Smooth muscle cell (in vitro differentiated cells): ENCODE measurements at regions not wholly inside any gene's neighbourhood (a gene's known extent, or its start where the extent isn't known, plus 50 kb on each side); places are given as distances from the start of the nearest gene placed in this dataset.

Source experiments
- DNase-seq: peaks from one replicate; lab custom pipeline; 2025; ENCODE audit not compliant: unreplicated experiment; lab: John Stamatoyannopoulos, UW
- H2AFZ ChIP-seq: fragments of 200-600 bp; sonication (generic); 2 replicates; pipeline ENCODE4 v1.6.0; 2016; ENCODE audit warnings: antibody characterized with exemption, low read depth, mild to moderate bottlenecking
- H3F3A ChIP-seq: fragments of 200-600 bp; sonication (generic); 2 replicates; pipeline ENCODE4 v1.6.0; 2017; ENCODE audit warnings: antibody characterized with exemption, low read depth
- H3K27ac ChIP-seq: fragments of 200-600 bp; sonication (generic); 2 replicates; pipeline ENCODE4 v1.5.1; 2016; ENCODE audit warnings: low read depth, mild to moderate bottlenecking
- H3K27me3 ChIP-seq: fragments of 200-600 bp; sonication (generic); 2 replicates; pipeline ENCODE4 v1.6.1; 2016; ENCODE audit warnings: low read depth, mild to moderate bottlenecking
- H3K36me3 ChIP-seq: fragments of 200-600 bp; sonication (generic); 2 replicates; pipeline ENCODE4 v1.5.1; 2016; ENCODE audit warnings: low read depth
- H3K4me1 ChIP-seq: fragments of 200-600 bp; sonication (generic); 2 replicates; pipeline ENCODE4 v1.5.1; 2016; ENCODE audit warnings: low read depth
- H3K4me2 ChIP-seq: fragments of 200-600 bp; sonication (generic); 2 replicates; pipeline ENCODE4 v1.6.0; 2016; ENCODE audit warnings: mild to moderate bottlenecking
- H3K4me3 ChIP-seq: fragments of 200-600 bp; sonication (generic); 2 replicates; pipeline ENCODE4 v1.5.1; 2016; ENCODE audit warnings: mild to moderate bottlenecking
- H3K79me2 ChIP-seq: fragments of 200-600 bp; sonication (generic); 2 replicates; pipeline ENCODE4 v1.6.0; 2016; ENCODE audit warnings: low read depth, mild to moderate bottlenecking
- H3K9ac ChIP-seq: fragments of 200-600 bp; sonication (generic); 2 replicates; pipeline ENCODE4 v1.6.0; 2016; ENCODE audit warnings: low read depth
- H3K9me3 ChIP-seq: fragments of 200-600 bp; sonication (generic); replicated peaks from 2 replicates; pipeline ENCODE4 v1.5.1; 2016; ENCODE audit warnings: low read depth
- H4K20me1 ChIP-seq: fragments of 200-600 bp; sonication (generic); 2 replicates; pipeline ENCODE4 v1.6.0; 2016; ENCODE audit warnings: low read depth
- WGBS: methylation state at CpG from one replicate; pipeline ENCODE4 v1.1.7; 2016; ENCODE audit warnings: low lambda C conversion rate; 5-methylcytosine and 5-hydroxymethylcytosine counted together
- TF ChIP-seq, protein P1 (sequence below): fragments of 200-600 bp; sonication (generic); IDR thresholded peaks from 2 replicates; pipeline ENCODE4 v1.5.1; 2017; ENCODE audit warnings: borderline replicate concordance, mild to moderate bottlenecking, antibody characterized with exemption; ENCODE audit not compliant: insufficient read depth, poor library complexity, severe bottlenecking

DNA sequence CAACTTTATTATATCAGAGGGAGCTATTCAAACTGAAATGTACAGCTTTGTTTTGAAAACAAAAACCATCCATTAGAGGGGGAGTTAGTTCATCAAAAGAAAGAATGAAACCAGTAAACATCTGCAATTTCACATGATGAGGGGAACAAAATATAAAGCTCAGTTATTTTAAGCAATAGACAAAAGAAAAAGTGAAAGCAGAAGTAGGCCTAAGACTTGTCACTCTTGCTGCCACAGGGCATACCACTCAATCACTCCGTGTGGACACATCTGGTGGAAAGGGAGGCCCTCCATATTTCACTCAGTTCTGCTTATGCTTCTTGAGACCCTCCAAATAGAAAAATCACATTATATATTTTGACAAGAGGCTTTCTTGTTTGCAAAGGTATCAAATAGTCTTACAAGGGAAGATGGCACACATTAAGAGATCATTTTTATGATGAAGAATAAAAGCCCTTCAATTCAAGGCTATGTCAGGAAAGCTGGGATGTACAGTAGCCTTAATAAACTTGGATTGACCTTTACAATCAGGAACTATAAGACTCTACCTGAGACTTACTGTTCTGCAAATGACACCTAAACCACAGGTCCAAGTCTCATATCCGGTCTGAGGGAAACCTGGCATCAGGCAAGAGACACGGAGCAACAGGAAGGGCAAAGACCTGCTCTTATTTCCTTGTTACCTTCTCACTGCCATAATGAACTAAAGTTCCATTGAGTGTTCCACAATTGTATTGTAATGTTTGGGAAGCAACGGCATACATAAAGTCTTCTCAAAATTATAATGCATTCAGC, 222.5 kb upstream of the GRIP1 start:
- H3K9ac ChIP-seq, result no peak overlapping the region
- H2AFZ ChIP-seq, result no peak overlapping the region
- H4K20me1 ChIP-seq, result no peaks in the 10 kb centered on the region
- H3K79me2 ChIP-seq, result no peaks in the 10 kb centered on the region
- no peak for DNase-seq
- no peaks in the 10 kb centered on the region for H3F3A ChIP-seq
- no peaks in the 10 kb centered on the region for H3K36me3 ChIP-seq
- TF ChIP-seq, protein P1, sequence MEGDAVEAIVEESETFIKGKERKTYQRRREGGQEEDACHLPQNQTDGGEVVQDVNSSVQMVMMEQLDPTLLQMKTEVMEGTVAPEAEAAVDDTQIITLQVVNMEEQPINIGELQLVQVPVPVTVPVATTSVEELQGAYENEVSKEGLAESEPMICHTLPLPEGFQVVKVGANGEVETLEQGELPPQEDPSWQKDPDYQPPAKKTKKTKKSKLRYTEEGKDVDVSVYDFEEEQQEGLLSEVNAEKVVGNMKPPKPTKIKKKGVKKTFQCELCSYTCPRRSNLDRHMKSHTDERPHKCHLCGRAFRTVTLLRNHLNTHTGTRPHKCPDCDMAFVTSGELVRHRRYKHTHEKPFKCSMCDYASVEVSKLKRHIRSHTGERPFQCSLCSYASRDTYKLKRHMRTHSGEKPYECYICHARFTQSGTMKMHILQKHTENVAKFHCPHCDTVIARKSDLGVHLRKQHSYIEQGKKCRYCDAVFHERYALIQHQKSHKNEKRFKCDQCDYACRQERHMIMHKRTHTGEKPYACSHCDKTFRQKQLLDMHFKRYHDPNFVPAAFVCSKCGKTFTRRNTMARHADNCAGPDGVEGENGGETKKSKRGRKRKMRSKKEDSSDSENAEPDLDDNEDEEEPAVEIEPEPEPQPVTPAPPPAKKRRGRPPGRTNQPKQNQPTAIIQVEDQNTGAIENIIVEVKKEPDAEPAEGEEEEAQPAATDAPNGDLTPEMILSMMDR, result no peak
- H3K4me3 ChIP-seq, result no peak overlapping the region
- H3K27ac ChIP-seq, result no peak overlapping the region
- no peaks in the 10 kb centered on the region for H3K9me3 ChIP-seq
- H3K4me2 ChIP-seq, result no peak overlapping the region
- no peaks in the 10 kb centered on the region for H3K4me1 ChIP-seq
- no peaks in the 10 kb centered on the region for H3K27me3 ChIP-seq
- WGBS, result 82% methylated on average over 4 of the region's 4 CpGs

DNA sequence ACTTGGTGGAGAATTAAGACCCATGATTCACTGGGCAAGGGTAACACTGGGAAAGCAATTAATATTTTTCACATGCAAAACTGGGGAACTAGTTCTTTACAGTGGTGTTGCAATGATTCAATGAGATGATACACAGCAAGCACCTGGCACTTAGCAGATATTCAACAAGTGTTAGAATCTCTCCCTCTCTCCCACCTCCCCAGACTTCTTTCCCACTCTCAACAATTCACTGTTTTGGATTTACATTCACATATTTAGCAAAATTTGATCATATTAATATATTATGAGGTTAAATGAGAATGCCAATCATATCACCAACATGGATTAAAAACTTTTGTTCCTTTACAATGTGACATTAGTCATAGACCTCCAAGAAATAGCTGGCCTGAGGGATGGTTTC, 223.1 kb upstream of the GRIP1 start:
- Histone ChIP-seq H3K79me2 (no peaks in the 10 kb centered on the region), H3K9ac (no peak overlapping the region), H3K4me1 (no peaks in the 10 kb centered on the region), H4K20me1 (no peaks in the 10 kb centered on the region), H2AFZ (no peak overlapping the region), H3K27ac (no peak overlapping the region), H3K4me3 (no peak overlapping the region), H3K36me3 (no peaks in the 10 kb centered on the region), H3F3A (no peaks in the 10 kb centered on the region), H3K4me2 (no peak overlapping the region), H3K9me3 (no peaks in the 10 kb centered on the region), H3K27me3 (no peaks in the 10 kb centered on the region)
- no peak for DNase-seq
- TF ChIP-seq, protein P1, result no peak

DNA sequence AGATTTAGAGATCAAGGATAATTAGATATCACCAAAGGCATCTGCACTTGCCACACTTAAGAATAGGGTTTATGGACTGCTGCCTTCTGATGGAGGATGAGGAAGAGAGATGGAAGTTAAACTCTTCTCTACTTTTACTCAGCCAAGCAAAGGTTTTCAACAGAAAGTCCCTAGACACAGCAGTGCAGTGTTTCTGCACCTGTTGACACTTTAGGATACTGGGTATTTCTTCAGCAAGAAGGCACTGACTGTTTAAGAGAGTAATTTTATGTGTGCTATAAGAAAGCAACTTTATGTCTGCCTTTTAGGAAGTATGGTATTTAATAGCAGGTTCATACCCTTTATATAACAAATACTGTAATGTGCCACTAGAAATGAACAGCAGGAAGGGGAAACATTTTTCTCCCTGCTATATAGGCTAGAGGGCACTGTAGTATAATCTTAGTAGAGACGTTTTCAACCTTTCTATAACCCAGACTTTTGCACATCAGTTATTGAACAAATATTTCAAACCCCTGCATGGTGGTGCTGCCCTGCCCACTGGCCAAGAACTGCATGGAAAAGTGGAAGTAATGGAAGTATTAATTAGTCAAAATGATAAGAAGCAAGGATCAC, 225.0 kb upstream of the GRIP1 start:
- TF ChIP-seq, protein P1, result peak; percentile 15
- Histone ChIP-seq H4K20me1 (no peaks in the 10 kb centered on the region), H3K4me1 (no peaks in the 10 kb centered on the region), H3F3A (no peaks in the 10 kb centered on the region), H3K79me2 (no peaks in the 10 kb centered on the region), H3K4me3 (no peak overlapping the region), H3K4me2 (no peak overlapping the region), H2AFZ (no peak overlapping the region), H3K36me3 (no peaks in the 10 kb centered on the region), H3K27ac (no peak overlapping the region), H3K27me3 (no peaks in the 10 kb centered on the region), H3K9me3 (no peaks in the 10 kb centered on the region), H3K9ac (no peak overlapping the region)
- no peak for DNase-seq
- 55% methylated on average over 1 of the region's 1 CpG for WGBS

DNA sequence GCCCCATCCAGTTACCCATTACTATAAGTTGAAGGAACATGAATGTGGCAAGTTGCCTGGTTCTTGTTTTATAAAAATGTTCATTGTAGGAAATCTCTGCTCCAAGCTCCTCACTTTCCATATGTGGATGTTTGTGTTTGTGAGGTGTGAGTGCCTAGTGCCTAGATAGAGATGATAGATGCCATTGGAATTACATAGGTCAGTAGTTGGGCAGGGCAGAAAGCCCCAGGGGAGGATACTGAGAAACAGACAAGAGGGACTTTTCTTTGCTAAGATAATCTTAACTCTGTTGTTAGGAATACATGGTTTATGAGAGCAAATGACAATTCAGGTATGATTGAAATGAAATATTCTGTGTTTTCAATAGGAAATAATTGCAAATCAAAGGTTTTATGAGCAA, 226.3 kb upstream of the GRIP1 start:
- H3K4me1 ChIP-seq, result no peaks in the 10 kb centered on the region
- H3K9ac ChIP-seq, result no peak overlapping the region
- H3K27ac ChIP-seq, result no peak overlapping the region
- H3K36me3 ChIP-seq, result no peaks in the 10 kb centered on the region
- DNase-seq, result no peak
- TF ChIP-seq, protein P1, result no peak
- H3K27me3 ChIP-seq, result no peaks in the 10 kb centered on the region
- H4K20me1 ChIP-seq, result no peaks in the 10 kb centered on the region
- no peak overlapping the region for H3K4me2 ChIP-seq
- H3K79me2 ChIP-seq, result no peaks in the 10 kb centered on the region
- H3K9me3 ChIP-seq, result no peaks in the 10 kb centered on the region
- H3F3A ChIP-seq, result no peaks in the 10 kb centered on the region
- H3K4me3 ChIP-seq, result no peak overlapping the region
- H2AFZ ChIP-seq, result no peak overlapping the region
